ENCODE measurements at regions not wholly inside any gene's neighbourhood (a gene's known extent, or its start where the extent isn't known, plus 50 kb on each side); places are given as distances from the start of the nearest gene placed in this dataset.

GRCh38 chr17:5877948-5878347 is 192.2 kb upstream of the WSCD1 start (continued):
- TF ChIP-seq STAT1 (IDR thresholded peaks at IDR 0.05; ENCODE audit: unreplicated experiment) (no peak), ZNF331 (CRISPR knock-in tag; IDR thresholded peaks at IDR 0.05; ENCODE audit: low read depth) (no peak), EZH2phosphoT487 (IDR thresholded peaks at IDR 0.05; ENCODE audit: unreplicated experiment) (no peak), ZNF462 (CRISPR knock-in tag; IDR thresholded peaks at IDR 0.05) (no peak)

- Mint-ChIP-seq H3K9me3 (no peaks in the 10 kb centered on the region), H3K27ac (no peak overlapping the region), H3K36me3 (ENCODE audit: low read depth) (no peaks in the 10 kb centered on the region; the same call in 2 of the 3 replicates), H3K4me1 (peaks cover 10% of the 10 kb centered on the region), H3K27me3 (ENCODE audit: insufficient read depth, low read depth, poor library complexity) (peaks cover 3% of the 10 kb centered on the region), H3K4me3 (no peak overlapping the region)
- no peaks in the 10 kb centered on the region for H3F3A ChIP-seq (replicated peaks; ENCODE audit: low read depth)
- H2AFZ ChIP-seq: no peak overlapping the region
- no peak overlapping the region for H3K4me2 ChIP-seq
- no peaks in the 10 kb centered on the region for H3K9me2 ChIP-seq (ENCODE audit: insufficient read depth)
- DNase-seq (ENCODE audit: low spot score): no peak
- no peaks in the 10 kb centered on the region for H3K27me3 ChIP-seq (ENCODE audit: insufficient read depth)
- TF ChIP-seq ZNF331 (CRISPR knock-in tag; IDR thresholded peaks at IDR 0.05; ENCODE audit: low read depth) (no peak), CTCF (conservative IDR thresholded peaks at IDR 0.05; ENCODE audit: low read depth in 2 of 2) (no peak), JUNB (IDR thresholded peaks at IDR 0.05; ENCODE audit: unreplicated experiment) (no peak), EZH2phosphoT487 (IDR thresholded peaks at IDR 0.05; ENCODE audit: unreplicated experiment) (no peak)
- H3K79me2 ChIP-seq (replicated peaks; ENCODE audit: insufficient read depth): no peaks in the 10 kb centered on the region
- H3K4me1 ChIP-seq (ENCODE audit: insufficient read depth): peaks cover 5% of the 10 kb centered on the region
- H3K27ac ChIP-seq (ENCODE audit: low read depth): no peak overlapping the region
- no peak for ATAC-seq
- no peaks in the 10 kb centered on the region for H3K36me3 ChIP-seq (ENCODE audit: insufficient read depth)
- no peak overlapping the region for H3K4me3 ChIP-seq
- H4K20me1 ChIP-seq (replicated peaks; ENCODE audit: insufficient read depth): no peaks in the 10 kb centered on the region
Measured at GRCh38 chr17:5881849-5882248, 188.3 kb upstream of the WSCD1 start.
